ENCODE measurements at regions not wholly inside any gene's neighbourhood (a gene's known extent, or its start where the extent isn't known, plus 50 kb on each side); places are given as distances from the start of the nearest gene placed in this dataset.

DNA sequence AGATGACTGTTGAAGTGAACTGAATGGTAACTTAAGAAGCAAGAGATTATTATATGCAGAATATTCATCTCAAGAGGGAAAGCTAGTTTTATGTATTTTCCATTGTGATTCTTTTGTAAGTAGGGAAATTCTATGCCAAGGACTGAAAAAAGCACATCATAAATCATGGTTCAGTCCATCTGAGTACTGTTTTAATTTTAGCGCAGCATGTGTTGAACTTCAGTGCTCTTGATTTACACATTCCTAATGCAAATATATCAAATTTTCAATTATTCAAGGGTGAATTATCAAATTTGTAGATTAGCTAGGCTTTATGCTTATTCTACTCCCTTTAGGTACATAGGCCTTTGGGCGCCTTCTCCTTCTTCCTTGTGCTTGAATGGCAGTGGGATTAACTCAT lies 50.3 kb upstream of the TCF12 start:
- peaks cover 4% of the 10 kb centered on the region for H3K27me3 Mint-ChIP-seq
- H3K9me3 ChIP-seq (ENCODE audit: control insufficient read depth, low read length, poor library complexity, severe bottlenecking), result no peaks in the 10 kb centered on the region
- H3K27ac Mint-ChIP-seq, result no peak overlapping the region
- no peaks in the 10 kb centered on the region for H3K36me3 Mint-ChIP-seq (ENCODE audit: low read depth)
- no peaks in the 10 kb centered on the region for H3K4me1 Mint-ChIP-seq
- DNase-seq, result no peak
- no peak overlapping the region for H3K4me3 Mint-ChIP-seq
- no peak for ATAC-seq

DNA sequence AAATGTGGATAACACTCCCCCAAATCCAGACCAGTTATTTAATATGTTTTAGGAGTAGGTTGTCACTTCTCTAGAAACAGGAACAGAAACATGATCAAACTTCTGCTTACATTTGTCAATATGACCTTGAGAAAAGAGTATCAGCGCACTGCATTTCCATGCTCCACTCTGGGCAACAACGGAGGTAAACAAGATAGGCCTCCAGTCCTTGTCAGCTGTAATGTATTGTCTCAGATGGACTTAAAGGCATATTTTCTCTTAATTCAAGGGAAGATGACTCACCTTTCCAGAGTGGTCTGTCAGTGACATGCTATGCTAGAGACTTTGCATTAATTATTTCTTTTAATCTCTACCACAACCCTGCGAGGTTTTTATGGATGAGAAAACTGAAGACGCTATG lies 51.6 kb upstream of the TCF12 start:
- no peaks in the 10 kb centered on the region for H3K4me1 Mint-ChIP-seq
- H3K4me3 Mint-ChIP-seq, result no peak overlapping the region
- ATAC-seq (no peak), DNase-seq (no peak)
- no peak overlapping the region for H3K27ac Mint-ChIP-seq
- no peaks in the 10 kb centered on the region for H3K27me3 Mint-ChIP-seq
- H3K36me3 Mint-ChIP-seq (ENCODE audit: low read depth), result no peaks in the 10 kb centered on the region
- H3K9me3 ChIP-seq (ENCODE audit: control insufficient read depth, low read length, poor library complexity, severe bottlenecking), result no peaks in the 10 kb centered on the region

DNA sequence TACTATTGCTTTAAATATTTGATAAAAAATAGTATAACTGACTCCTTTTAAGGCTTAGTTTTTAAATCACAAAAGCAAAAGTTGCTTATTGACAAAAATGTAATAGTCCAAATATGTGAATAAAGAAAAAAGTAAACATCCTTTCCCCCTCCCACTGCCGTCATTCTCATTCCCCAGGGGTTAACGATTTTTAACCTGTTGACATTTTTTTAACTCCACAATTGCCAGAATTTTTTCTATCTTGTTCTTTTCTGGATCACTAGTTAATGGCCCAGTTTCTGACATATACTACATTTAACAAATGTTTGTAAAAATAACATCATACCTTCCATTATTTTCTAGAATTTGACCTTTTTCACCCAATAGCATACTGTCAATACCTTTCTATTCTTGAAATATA lies 60.6 kb upstream of the TCF12 start:
- no peaks in the 10 kb centered on the region for H3K9me3 ChIP-seq (ENCODE audit: control insufficient read depth, low read length, poor library complexity, severe bottlenecking)
- Mint-ChIP-seq H3K4me3 (no peak overlapping the region), H3K27ac (no peak overlapping the region), H3K4me1 (no peaks in the 10 kb centered on the region), H3K36me3 (ENCODE audit: low read depth) (peaks cover 5% of the 10 kb centered on the region), H3K27me3 (no peaks in the 10 kb centered on the region)
- DNase-seq, result no peak
- no peak for ATAC-seq

DNA sequence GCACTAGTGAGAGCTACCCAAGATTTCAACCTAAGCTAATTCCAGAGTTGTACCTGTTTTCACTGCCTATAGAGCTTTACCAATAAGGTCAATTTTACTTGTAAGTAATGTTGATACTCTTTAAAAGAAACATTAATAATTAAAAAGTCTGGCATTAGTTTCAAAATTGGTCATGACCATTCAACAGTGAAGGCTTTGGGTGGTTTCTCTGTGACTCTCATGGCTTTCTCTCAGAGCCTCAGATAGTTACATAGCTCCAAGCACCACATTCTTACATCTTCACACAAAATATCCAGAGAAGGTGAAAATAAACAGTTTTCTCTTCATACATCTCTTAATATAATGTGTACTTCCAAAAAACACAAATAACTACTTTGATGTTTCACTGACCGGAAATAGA lies 61.5 kb upstream of the TCF12 start:
- no peaks in the 10 kb centered on the region for H3K4me1 Mint-ChIP-seq
- no peak overlapping the region for H3K27ac Mint-ChIP-seq
- no peak overlapping the region for H3K4me3 Mint-ChIP-seq
- no peak for ATAC-seq
- H3K36me3 Mint-ChIP-seq (ENCODE audit: low read depth), result peaks cover 5% of the 10 kb centered on the region
- H3K27me3 Mint-ChIP-seq, result no peaks in the 10 kb centered on the region
- H3K9me3 ChIP-seq (ENCODE audit: control insufficient read depth, low read length, poor library complexity, severe bottlenecking), result no peaks in the 10 kb centered on the region
- no peak for DNase-seq

DNA sequence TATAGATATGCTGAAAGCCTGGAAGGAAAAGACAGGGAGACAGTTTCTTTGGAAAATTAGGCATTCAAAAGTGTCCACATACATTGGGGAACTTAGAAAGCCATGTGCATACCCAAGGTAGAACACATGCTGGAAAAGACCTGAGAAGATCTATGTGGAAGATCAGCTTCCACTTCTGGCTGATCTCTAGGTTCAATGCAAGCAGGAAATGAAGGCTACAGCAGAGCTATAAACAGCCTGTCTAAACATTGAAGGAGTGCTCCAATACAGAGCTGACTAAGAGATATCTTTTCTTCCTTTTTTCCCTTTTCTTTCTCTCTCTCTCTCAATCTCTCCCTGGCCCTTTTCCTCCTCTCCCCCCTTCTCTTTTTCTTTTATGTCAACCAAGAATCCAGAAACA lies 73.6 kb upstream of the TCF12 start:
- Mint-ChIP-seq H3K36me3 (ENCODE audit: low read depth) (peaks cover 2% of the 10 kb centered on the region), H3K4me1 (no peaks in the 10 kb centered on the region), H3K27ac (no peak overlapping the region), H3K27me3 (peaks cover 13% of the 10 kb centered on the region), H3K4me3 (no peak overlapping the region)
- DNase-seq (no peak), ATAC-seq (no peak)
- H3K9me3 ChIP-seq (ENCODE audit: control insufficient read depth, low read length, poor library complexity, severe bottlenecking), result no peaks in the 10 kb centered on the region

DNA sequence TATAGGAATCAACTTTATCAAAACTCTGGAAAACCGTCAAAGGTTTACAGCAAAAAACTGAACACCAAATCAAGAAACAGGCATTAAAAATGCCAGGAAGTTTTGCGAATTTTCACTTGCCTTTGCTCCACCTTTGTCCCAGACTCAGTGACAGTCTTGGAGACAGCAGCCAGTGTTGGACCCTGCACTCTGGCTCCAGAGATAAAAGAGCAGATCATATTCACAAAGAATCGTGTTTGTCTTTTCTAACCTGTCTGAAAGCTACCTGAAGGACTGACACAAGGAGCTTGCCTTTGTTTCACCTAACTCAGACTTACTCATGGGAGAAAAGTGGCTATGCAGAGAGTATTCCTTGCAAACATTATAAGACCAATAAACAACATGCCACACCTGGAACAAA lies 74.0 kb upstream of the TCF12 start:
- peaks cover 2% of the 10 kb centered on the region for H3K4me1 Mint-ChIP-seq
- no peak for DNase-seq
- no peak overlapping the region for H3K27ac Mint-ChIP-seq
- H3K36me3 Mint-ChIP-seq (ENCODE audit: low read depth), result peaks cover 2% of the 10 kb centered on the region
- H3K9me3 ChIP-seq (ENCODE audit: control insufficient read depth, low read length, poor library complexity, severe bottlenecking), result no peaks in the 10 kb centered on the region
- no peak overlapping the region for H3K4me3 Mint-ChIP-seq
- no peak for ATAC-seq
- peaks cover 12% of the 10 kb centered on the region for H3K27me3 Mint-ChIP-seq

DNA sequence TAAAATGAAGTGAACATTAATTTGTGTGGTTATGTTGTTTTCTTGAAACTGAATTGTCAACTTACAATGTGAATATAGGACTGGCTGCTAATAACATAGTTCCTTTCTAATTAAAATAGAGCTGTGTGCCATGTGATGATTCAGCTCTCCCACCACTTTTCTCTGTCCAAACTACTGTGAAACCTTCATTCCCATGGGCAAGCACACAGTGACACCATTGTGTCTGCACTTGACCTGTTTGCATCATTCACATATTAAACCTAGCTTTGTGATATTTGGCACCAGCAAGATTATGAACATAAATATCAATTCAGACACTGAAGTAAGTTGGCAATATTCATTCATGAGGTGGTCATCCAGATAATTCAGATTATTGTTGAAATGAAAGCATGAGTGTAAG lies 78.8 kb upstream of the TCF12 start:
- DNase-seq (no peak), ATAC-seq (no peak)
- peak overlapping the region; percentile 2 for H3K27ac Mint-ChIP-seq
- H3K27me3 Mint-ChIP-seq, result peaks cover 11% of the 10 kb centered on the region
- H3K4me3 Mint-ChIP-seq, result no peak overlapping the region
- peaks cover 2% of the 10 kb centered on the region for H3K36me3 Mint-ChIP-seq (ENCODE audit: low read depth)
- H3K9me3 ChIP-seq (ENCODE audit: control insufficient read depth, low read length, poor library complexity, severe bottlenecking), result no peaks in the 10 kb centered on the region
- H3K4me1 Mint-ChIP-seq, result peaks cover 9% of the 10 kb centered on the region

DNA sequence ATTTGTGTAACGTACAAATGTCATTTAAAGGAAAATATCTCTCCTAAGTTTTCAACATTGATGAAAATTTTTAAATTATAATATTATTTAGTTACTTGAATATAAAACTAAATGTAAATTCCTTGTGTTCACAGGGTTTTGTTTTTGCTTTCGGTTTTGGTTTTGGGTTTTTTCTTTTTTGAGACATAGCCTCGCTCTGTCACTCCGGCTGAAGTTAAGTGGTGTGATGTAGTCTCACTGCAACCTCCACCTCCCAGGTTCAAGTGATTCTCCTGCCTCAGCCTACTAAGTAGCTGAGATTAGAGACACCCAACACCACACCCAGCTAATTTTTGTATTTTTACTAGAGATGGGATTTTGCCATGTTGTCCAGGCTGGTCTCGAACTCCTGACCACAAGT lies 79.3 kb upstream of the TCF12 start:
- ATAC-seq (no peak), DNase-seq (no peak)
- Mint-ChIP-seq H3K4me3 (no peak overlapping the region), H3K27ac (no peak overlapping the region), H3K36me3 (ENCODE audit: low read depth) (peaks cover 2% of the 10 kb centered on the region), H3K4me1 (peaks cover 9% of the 10 kb centered on the region), H3K27me3 (peaks cover 11% of the 10 kb centered on the region)
- H3K9me3 ChIP-seq (ENCODE audit: control insufficient read depth, low read length, poor library complexity, severe bottlenecking), result no peaks in the 10 kb centered on the region

DNA sequence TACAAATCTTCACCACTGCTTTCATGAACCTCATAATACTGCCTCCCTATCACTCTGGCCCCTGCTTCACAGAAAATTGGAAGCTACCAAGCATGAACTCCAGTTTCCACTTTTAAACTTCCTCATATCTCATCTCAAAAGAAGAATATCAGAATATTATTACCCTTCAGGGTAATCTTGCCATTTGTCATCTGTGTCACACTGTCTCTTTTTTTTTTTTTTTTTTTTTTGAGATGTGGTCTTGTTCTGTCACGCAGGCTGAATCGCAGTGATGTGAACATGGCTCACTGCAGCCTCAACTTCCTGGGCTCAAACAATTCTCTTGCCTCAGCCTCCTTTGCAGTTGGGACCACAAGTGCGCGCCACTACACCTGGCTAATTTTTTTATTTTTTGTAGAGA lies 80.4 kb upstream of the TCF12 start:
- Mint-ChIP-seq H3K4me3 (no peak overlapping the region), H3K4me1 (peaks cover 9% of the 10 kb centered on the region), H3K27ac (no peak overlapping the region), H3K27me3 (peaks cover 11% of the 10 kb centered on the region), H3K36me3 (ENCODE audit: low read depth) (peaks cover 2% of the 10 kb centered on the region)
- no peak for ATAC-seq
- H3K9me3 ChIP-seq (ENCODE audit: control insufficient read depth, low read length, poor library complexity, severe bottlenecking), result no peaks in the 10 kb centered on the region
- DNase-seq, result no peak

DNA sequence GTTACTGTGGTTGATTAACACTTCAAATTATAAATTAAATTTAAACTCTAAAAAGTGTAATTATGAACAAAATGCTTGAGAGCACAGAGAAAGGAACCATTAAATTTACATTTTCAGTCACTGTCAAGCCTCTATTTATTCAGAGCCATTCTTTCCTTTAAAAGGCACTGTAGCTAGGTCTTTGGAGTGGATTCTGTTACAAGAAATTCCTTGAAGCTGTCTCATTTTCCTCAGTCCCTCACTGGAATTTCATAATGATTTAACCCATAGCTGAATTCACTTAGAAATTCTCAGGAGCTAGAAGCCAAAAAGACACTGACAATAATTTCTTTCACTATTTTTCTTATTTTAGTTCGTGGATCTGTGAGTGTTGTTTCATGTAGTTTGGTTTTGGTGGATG lies 81.2 kb upstream of the TCF12 start:
- H3K27me3 Mint-ChIP-seq, result peaks cover 11% of the 10 kb centered on the region
- no peak overlapping the region for H3K4me3 Mint-ChIP-seq
- H3K36me3 Mint-ChIP-seq (ENCODE audit: low read depth), result peaks cover 2% of the 10 kb centered on the region
- H3K9me3 ChIP-seq (ENCODE audit: control insufficient read depth, low read length, poor library complexity, severe bottlenecking), result no peaks in the 10 kb centered on the region
- no peak overlapping the region for H3K27ac Mint-ChIP-seq
- no peak for DNase-seq
- no peak for ATAC-seq
- H3K4me1 Mint-ChIP-seq, result peaks cover 9% of the 10 kb centered on the region

DNA sequence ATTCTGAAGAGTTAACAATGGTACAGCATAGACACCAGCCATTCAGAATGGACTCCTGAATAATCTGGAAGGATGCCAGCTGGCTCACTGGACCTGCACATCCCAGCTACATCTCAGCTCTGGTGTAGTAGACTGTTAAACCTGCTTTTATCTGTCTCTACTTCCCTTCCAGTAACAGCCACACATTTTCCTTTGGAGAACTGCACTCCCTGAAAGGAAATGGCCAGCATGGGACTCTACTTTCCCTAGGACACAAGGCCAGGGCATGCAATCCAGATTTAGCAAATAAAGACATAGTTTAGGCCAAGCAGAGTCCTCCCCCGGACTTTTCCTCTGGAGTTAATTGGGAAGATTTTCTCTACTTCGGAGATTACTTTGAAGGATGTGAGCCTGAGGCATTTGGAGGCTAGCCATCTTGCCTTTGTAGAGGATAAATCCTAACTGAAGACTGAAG lies 82.7 kb upstream of the TCF12 start:
- Mint-ChIP-seq H3K4me1 (peaks cover 9% of the 10 kb centered on the region), H3K27me3 (peaks cover 6% of the 10 kb centered on the region), H3K27ac (no peak overlapping the region), H3K4me3 (no peak overlapping the region), H3K36me3 (ENCODE audit: low read depth) (peaks cover 2% of the 10 kb centered on the region)
- ATAC-seq, result no peak
- no peaks in the 10 kb centered on the region for H3K9me3 ChIP-seq (ENCODE audit: control insufficient read depth, low read length, poor library complexity, severe bottlenecking)
- DNase-seq, result no peak

DNA sequence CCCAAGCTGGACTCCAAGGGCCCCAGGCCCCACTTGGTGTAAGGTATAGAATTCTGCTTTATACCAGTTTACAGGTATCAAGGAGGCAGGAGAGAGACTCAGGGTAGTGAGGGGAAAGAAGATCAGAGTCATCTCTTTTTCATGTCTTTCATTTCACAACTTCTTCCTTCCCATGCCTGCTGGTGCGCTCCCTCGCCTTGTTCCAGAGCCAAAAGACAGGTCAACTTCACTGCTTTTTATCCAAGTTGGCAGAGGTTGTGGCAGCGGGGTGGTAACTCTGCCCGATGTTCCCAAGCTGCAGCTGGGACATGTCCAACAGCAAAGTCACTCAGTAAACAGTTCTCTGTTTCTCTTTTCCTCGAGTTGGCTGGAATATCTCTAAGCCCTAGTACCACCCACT lies 86.3 kb upstream of the TCF12 start:
- no peak overlapping the region for H3K4me3 Mint-ChIP-seq
- DNase-seq (no peak), ATAC-seq (no peak)
- no peaks in the 10 kb centered on the region for H3K36me3 Mint-ChIP-seq (ENCODE audit: low read depth)
- no peak overlapping the region for H3K27ac Mint-ChIP-seq
- H3K9me3 ChIP-seq (ENCODE audit: control insufficient read depth, low read length, poor library complexity, severe bottlenecking), result no peaks in the 10 kb centered on the region
- H3K27me3 Mint-ChIP-seq, result no peaks in the 10 kb centered on the region
- H3K4me1 Mint-ChIP-seq, result no peaks in the 10 kb centered on the region

DNA sequence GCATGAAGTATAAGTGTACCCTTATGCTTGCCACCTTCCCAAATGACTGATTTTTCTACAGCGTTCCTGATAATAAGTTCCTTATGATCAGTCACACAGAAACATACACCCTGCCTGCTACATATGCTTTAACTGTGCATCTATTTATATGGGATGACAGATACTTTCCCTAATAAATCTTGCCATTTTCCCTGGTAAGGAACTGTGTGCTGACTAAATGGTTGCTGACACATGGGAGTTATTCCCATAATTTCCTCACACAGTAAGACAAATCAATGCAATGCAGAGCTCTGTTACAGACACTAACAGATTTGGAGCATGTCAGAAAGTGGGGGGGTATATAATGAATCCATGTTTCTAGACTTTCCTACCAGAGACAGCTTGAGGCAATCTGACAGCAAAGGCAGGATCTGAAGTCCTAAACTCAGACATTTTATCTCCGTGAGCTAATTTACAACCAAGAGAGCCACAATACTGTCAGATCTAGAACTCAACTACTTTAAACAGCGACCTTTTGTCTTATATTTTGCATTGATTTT lies 86.9 kb upstream of the TCF12 start:
- Mint-ChIP-seq H3K27me3 (no peaks in the 10 kb centered on the region), H3K27ac (no peak overlapping the region), H3K36me3 (ENCODE audit: low read depth) (no peaks in the 10 kb centered on the region), H3K4me3 (no peak overlapping the region), H3K4me1 (no peaks in the 10 kb centered on the region)
- DNase-seq, result no peak
- no peak for ATAC-seq
- no peaks in the 10 kb centered on the region for H3K9me3 ChIP-seq (ENCODE audit: control insufficient read depth, low read length, poor library complexity, severe bottlenecking)

DNA sequence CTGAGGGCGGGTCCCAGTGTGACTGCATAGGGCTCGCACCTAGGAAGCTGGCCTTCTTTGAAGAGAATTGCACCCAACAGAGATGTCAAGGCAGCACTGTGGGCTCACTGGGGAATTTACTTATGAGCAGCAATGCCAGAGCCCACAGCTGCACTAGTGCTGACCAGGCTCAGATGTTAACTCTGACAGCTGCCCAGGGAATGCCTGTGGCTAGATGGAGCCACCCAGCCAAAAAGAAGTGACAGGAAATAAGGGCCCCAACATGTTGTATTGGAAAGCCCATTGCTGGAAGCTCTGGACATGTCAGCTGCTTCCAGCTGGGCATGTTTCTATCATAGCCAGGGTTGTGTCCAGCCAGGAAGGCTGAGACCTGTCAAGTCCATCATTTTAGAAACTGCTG lies 90.9 kb upstream of the ZNF280D start:
- H3K9me3 ChIP-seq (ENCODE audit: control insufficient read depth, low read length, poor library complexity, severe bottlenecking), result no peaks in the 10 kb centered on the region
- H3K27me3 Mint-ChIP-seq, result peaks cover 12% of the 10 kb centered on the region
- no peak overlapping the region for H3K4me3 Mint-ChIP-seq
- ATAC-seq, result no peak
- peaks cover 7% of the 10 kb centered on the region for H3K4me1 Mint-ChIP-seq
- H3K27ac Mint-ChIP-seq, result no peak overlapping the region
- no peaks in the 10 kb centered on the region for H3K36me3 Mint-ChIP-seq (ENCODE audit: low read depth)
- DNase-seq, result no peak
